GM19397 (cell line): ENCODE measurements at regions not wholly inside any gene's neighbourhood (a gene's known extent, or its start where the extent isn't known, plus 50 kb on each side); places are given as distances from the start of the nearest gene placed in this dataset.

Source experiments
- ATAC-seq: cut with Tn5 transposase; IDR thresholded peaks from one replicate; pipeline ENCODE4 v1.9.1; 2021; ENCODE audit warnings: mild to moderate bottlenecking, moderate library complexity; ENCODE audit not compliant: unreplicated experiment

- no peak for ATAC-seq
These were observed 392.7 kb upstream of the TBL1XR1 start for GRCh38 chr3:177589911-177590381.

- no peak for ATAC-seq
These were observed 393.5 kb upstream of the TBL1XR1 start for GRCh38 chr3:177590826-177591225.

GRCh38 chr3:177591379-177591778 lies 394.1 kb upstream of the TBL1XR1 start:
- no peak for ATAC-seq

DNA sequence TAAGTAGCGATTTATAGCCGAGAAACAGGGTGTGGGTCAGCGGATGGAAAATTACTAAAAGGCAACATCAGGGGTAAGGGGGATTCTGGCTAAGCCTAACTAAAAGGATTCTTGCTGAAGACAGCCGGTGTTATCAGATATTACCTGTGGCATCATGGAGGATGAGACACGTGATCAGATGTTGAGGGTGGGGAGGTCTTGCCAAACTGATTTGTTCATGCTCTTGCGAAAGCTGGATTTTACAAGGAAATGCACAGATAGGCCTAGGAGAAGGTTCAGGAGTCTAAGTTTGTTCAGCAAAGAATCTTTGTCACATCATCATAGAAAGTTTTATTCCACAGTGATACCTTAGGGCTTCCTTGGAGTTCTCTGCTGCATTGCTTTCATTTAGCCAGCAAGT lies 396.8 kb upstream of the TBL1XR1 start:
- no peak for ATAC-seq

- ATAC-seq: no peak
These were observed 398.4 kb upstream of the TBL1XR1 start for GRCh38 chr3:177595530-177596188.

GRCh38 chr3:177596248-177596815 lies 399.1 kb upstream of the TBL1XR1 start:
- ATAC-seq: no peak

DNA sequence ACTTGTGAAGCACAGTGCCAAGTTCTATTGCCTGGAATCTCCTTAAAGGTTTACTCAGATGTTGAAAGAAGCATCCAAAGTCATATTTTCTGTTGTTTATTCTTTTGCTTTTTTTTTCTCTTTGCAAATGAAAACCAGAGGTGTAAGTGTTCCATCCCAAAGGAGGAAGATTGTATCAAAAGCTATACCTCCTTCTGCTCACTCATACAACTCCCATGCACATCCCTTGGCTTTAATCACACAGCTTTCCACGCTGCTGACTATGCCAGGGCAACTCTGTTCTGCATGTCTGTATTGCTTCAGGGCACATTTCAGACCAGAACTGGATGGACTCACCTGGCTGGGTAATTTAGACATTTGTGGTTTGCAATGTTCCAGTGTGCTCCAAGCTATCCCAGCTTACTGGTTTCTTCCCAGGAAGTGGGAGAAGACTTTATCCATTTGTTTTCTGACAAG lies 399.6 kb upstream of the TBL1XR1 start:
- no peak for ATAC-seq

- ATAC-seq: peak; percentile 86
These were observed 400.2 kb upstream of the TBL1XR1 start for GRCh38 chr3:177597311-177598096.

DNA sequence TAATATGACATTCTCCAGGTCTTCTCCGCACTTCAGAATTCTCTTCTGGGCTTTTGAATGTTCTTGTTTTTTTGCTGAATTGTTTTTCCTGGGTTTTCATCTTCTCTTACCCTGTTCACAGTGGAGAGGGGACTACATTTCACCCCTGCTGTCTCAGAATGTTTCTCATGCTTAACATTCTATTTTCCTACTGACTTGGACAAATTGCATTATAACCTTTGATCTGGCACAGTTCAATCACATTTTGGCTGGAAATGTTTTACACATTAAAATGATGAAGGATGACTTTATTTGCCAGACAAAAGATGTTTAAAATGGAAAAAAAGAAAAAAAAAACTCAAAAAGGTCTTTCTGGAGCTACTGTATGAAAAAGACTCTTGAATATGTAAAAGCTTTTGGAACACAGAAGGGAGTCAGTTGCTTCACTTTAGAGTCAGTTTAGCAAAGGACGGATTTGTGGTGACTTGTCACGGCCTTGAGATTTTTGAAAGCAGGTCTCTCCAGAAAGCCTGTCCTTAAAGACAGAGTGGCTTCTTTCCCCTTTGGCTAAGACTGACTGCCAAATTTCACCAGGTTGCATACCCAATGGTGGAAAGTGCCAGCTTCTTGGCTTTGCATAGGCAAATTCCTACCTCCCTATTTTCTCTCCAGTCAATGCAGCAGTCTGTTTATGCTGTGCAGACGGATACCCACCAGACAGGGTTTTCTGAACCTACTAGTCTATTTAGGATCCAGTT lies 401.0 kb upstream of the TBL1XR1 start:
- no peak for ATAC-seq

DNA sequence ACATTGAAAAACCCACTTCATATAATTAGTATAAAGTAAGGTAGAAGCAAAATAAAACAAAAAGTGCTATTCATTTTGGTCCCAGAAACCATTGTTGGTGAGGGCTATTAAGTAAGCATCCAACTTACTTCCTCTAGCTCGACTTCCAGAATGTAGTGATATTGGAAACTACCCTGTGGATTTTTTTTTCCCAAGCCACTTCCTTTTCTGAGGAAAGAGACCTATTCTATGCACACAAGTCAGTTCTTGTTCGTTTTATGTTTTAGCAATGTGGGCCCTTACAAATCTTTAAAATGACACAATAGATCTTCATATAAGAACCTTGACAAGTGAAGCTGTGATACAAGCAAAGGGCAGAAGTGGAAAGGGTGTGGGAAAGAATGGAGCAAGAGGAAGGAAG lies 402.0 kb upstream of the TBL1XR1 start:
- no peak for ATAC-seq

DNA sequence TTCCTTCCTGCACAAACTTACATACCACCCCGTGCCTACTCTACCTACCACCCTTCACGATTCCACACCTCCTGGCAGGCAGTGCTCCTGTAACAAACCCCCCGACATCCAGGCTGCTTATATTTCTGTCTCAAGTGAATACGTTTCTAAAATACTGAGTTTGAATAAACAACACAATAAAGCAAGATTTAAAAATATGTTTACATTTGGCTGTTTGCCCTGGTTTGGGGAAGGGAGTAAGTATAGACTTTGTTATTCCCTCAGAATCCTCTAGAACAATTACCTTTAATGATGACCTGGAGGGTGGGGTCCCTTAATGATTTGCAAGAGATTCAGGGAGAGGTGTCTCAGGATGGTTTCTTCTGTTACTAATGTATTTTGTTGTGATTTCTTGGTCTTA lies 402.6 kb upstream of the TBL1XR1 start:
- ATAC-seq: no peak

GRCh38 chr3:177600411-177600810 lies 403.1 kb upstream of the TBL1XR1 start:
- ATAC-seq: no peak

GRCh38 chr3:177601152-177601551 lies 403.9 kb upstream of the TBL1XR1 start:
- ATAC-seq: no peak

GRCh38 chr3:177602601-177603147 lies 405.4 kb upstream of the TBL1XR1 start:
- ATAC-seq: no peak

GRCh38 chr3:177603148-177603603 lies 405.9 kb upstream of the TBL1XR1 start:
- ATAC-seq: peak; percentile 61

DNA sequence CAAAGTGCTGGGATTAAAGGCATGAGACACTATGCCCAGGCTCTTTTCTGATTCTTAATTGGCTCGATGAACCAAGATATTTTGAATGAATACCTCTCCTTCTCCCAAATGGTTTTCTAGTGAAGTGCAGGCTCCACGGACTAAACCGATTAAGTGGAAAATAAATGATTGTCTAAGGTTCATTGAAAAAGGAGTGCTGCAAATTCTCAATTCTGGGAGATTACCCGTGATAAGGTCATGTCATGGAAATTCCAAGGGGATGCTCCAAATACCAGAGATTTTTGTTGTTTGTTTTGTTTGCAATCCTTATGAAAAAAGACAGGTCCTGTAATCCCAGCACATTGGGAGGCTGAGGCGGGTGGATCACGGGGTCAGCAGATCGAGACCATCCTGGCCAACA lies 406.9 kb upstream of the TBL1XR1 start:
- ATAC-seq: no peak

GRCh38 chr3:177606891-177607290 lies 409.6 kb upstream of the TBL1XR1 start:
- ATAC-seq: no peak

GRCh38 chr3:177607589-177607988 lies 410.3 kb upstream of the TBL1XR1 start:
- ATAC-seq: no peak

GRCh38 chr3:177608443-177608842 lies 411.2 kb upstream of the TBL1XR1 start:
- no peak for ATAC-seq

DNA sequence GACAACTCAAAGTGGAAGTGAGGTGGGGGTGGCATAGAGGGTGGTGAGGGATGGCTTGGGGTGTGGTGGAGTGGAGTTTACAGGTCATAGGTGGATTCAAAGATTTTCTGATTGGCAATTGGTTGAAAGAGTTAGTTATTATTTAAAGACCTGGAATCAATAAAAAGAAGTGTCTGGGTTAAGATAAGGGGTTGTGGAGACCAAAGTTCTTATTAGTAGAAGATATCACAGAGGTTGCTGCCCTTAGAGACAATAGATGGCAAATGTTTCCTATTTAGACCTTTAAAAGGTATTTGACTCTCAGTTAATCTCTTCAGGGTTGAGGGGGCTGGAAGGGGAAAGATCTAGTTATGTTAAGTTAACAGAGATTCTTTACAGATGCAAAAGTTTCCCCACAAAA lies 412.3 kb upstream of the TBL1XR1 start:
- no peak for ATAC-seq

DNA sequence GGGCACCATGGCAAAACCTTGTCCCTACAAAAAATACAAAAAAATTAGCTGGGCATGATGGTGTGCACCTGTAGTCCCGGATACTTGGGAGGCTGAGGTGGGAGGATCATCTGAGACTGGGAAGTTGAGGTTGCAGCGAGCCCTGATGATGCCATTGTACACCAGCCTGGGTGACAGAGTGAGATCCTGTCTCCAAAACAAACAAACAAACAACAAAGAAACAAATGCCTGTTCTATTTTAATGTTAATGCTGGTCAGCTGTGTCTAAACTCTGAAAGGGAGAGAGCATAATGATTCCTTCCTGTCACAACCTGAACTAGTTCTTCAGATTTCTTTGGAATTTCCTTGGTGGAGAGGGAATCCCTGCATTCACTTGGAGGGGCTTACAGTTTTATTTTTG lies 413.0 kb upstream of the TBL1XR1 start:
- no peak for ATAC-seq
